Vagina (tissue), 2 donors: ENCODE measurements at regions not wholly inside any gene's neighbourhood (a gene's known extent, or its start where the extent isn't known, plus 50 kb on each side); places are given as distances from the start of the nearest gene placed in this dataset.

ENCODE experiments used
- CTCF ChIP-seq, 3 experiments: fragments of 450-650 bp in 2 of 3; fragments of 200-600 bp in 1 of 3; sonication (generic) in 1 of 3; IDR thresholded peaks; one replicate each; pipeline ENCODE4 v1.5.1; 2017 to 2019; ENCODE audit warnings: antibody characterized with exemption in 3 of 3, mild to moderate bottlenecking in 2 of 3, moderate library complexity in 2 of 3
- POLR2A ChIP-seq, 2 donors: fragments of 450-650 bp; IDR thresholded peaks; one replicate each; pipeline ENCODE4 v1.6.1; 2017; ENCODE audit warnings: antibody characterized with exemption in 2 of 2, mild to moderate bottlenecking in 2 of 2, moderate library complexity in 2 of 2

DNA sequence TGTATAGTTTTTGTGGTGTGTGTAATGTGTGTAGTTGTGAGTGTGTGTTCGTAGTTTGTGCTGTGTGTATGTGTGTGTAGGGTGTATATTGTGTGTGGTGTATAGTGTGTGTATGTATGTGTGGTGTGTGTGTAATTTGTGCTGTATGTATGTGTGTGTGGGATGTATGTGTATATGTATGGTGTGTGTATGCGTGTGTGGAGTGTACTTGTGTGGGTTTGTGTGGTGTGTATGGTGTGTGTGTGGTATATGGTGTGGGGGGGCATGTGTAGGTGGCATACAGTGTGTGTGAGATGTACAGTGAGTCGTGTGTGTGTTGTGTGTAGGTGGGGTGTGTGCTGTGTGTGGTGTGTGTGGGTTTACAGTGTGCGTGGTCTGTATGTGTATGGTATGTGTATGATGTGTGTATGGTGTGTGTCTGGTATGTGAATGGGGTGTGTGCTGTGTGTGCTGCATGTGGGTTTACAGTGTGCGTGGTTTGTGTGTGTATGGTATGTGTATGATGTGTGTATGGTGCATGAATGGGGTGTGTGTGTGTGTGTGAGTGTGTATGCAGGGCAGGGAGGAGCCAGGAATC is 125.2 kb downstream of the GADD45G start:
- TF ChIP-seq CTCF (IDR thresholded peaks at IDR 0.05) = no peak
- no peak for TF ChIP-seq POLR2A (IDR thresholded peaks at IDR 0.05)
